ENCODE measurements at regions not wholly inside any gene's neighbourhood (a gene's known extent, or its start where the extent isn't known, plus 50 kb on each side); places are given as distances from the start of the nearest gene placed in this dataset.

GRCh38 chr17:83191388-83192160 is 112.2 kb downstream of the METRNL start:
- TF ChIP-seq EZH2 (IDR thresholded peaks at IDR 0.05; ENCODE audit: borderline replicate concordance, insufficient read depth, low read depth, low read length, poor library complexity, severe bottlenecking) (no peak), CTCF (IDR thresholded peaks at IDR 0.05) (no peak)
- CTCF ChIA-PET, result no interaction called here
- Histone ChIP-seq H4K20me1 (ENCODE audit: control insufficient read depth, insufficient read depth, low read length, poor library complexity, severe bottlenecking) (no peaks in the 10 kb centered on the region), H3K79me2 (ENCODE audit: control insufficient read depth, insufficient read depth, low read length) (no peaks in the 10 kb centered on the region), H3K27ac (ENCODE audit: low read length in 2 of 2) (no peak overlapping the region), H3K4me1 (ENCODE audit: control insufficient read depth in 2 of 2, insufficient read depth in 2 of 2, low read length in 2 of 2) (peaks cover 10 to 12% of the 10 kb centered on the region in 2 donors), H3K27me3 (replicated peaks in 1 of 4; ENCODE audit: control extremely low read depth in 1 of 4, control insufficient read depth in 3 of 4, insufficient read depth in 4 of 4, low read length in 3 of 4) (peaks cover 0 to 21% (median 2%) of the 10 kb centered on the region in 4 experiments), H3K4me3 (ENCODE audit: control extremely low read depth in 1 of 5, extremely low read depth in 1 of 5, insufficient read depth in 1 of 5, low read depth in 2 of 5, low read length in 4 of 5) (no peak overlapping the region), H3K9me3 (ENCODE audit: control extremely low read depth in 1 of 3, control insufficient read depth in 2 of 3, insufficient read depth in 1 of 3, low read length in 2 of 3) (peaks cover 0 to 17% (median 0%) of the 10 kb centered on the region in 3 donors), H3K9ac (ENCODE audit: low read length) (no peak overlapping the region), H3K4me2 (replicated peaks; ENCODE audit: low read depth, low read length, poor library complexity, severe bottlenecking) (no peak overlapping the region), H2AFZ (ENCODE audit: insufficient read depth, low read depth, low read length, poor library complexity, severe bottlenecking) (no peak overlapping the region), H3K36me3 (replicated peaks in 1 of 2; ENCODE audit: control extremely low read depth in 1 of 2, control insufficient read depth in 1 of 2, extremely low read depth in 1 of 2, insufficient read depth in 2 of 2, low read length in 1 of 2) (no peaks in the 10 kb centered on the region)
- H3K9me3 Mint-ChIP-seq (ENCODE audit: insufficient read depth), result no peaks in the 10 kb centered on the region
- DNase-seq (no peak), ATAC-seq (ENCODE audit: low read depth) (no peak)
- H3K27me3 Mint-ChIP-seq, result peaks cover 10% of the 10 kb centered on the region
- WGBS (ENCODE audit: insufficient coverage), result 97% methylated on average over 10 of the region's 11 CpGs
- H3K27ac Mint-ChIP-seq, result no peak overlapping the region
- H3K4me1 Mint-ChIP-seq, result peaks cover 8% of the 10 kb centered on the region
- POLR2A ChIA-PET, result no interaction called here
- intact Hi-C loops (cut with micrococcal nuclease), result no loop called here
- H3K4me3 Mint-ChIP-seq, result no peak overlapping the region

- Mint-ChIP-seq H3K27me3 (peaks cover 10% of the 10 kb centered on the region), H3K4me1 (peaks cover 8% of the 10 kb centered on the region), H3K4me3 (no peak overlapping the region), H3K27ac (no peak overlapping the region), H3K9me3 (ENCODE audit: insufficient read depth) (no peaks in the 10 kb centered on the region)
- ATAC-seq (ENCODE audit: low read depth) (no peak), DNase-seq (no peak)
- Histone ChIP-seq H3K79me2 (ENCODE audit: control insufficient read depth, insufficient read depth, low read length) (no peaks in the 10 kb centered on the region), H3K9me3 (ENCODE audit: control extremely low read depth in 1 of 3, control insufficient read depth in 2 of 3, insufficient read depth in 1 of 3, low read length in 2 of 3) (peaks cover 0 to 13% (median 0%) of the 10 kb centered on the region in 3 donors), H3K4me2 (replicated peaks; ENCODE audit: low read depth, low read length, poor library complexity, severe bottlenecking) (no peak overlapping the region), H3K4me1 (ENCODE audit: control insufficient read depth in 2 of 2, insufficient read depth in 2 of 2, low read length in 2 of 2) (peaks cover 10 to 12% of the 10 kb centered on the region in 2 donors), H4K20me1 (ENCODE audit: control insufficient read depth, insufficient read depth, low read length, poor library complexity, severe bottlenecking) (no peaks in the 10 kb centered on the region), H3K27ac (ENCODE audit: low read length in 2 of 2) (no peak overlapping the region), H3K27me3 (replicated peaks in 1 of 4; ENCODE audit: control extremely low read depth in 1 of 4, control insufficient read depth in 3 of 4, insufficient read depth in 4 of 4, low read length in 3 of 4) (peaks cover 0 to 21% (median 2%) of the 10 kb centered on the region in 4 experiments), H3K9ac (ENCODE audit: low read length) (no peak overlapping the region), H2AFZ (ENCODE audit: insufficient read depth, low read depth, low read length, poor library complexity, severe bottlenecking) (no peak overlapping the region), H3K4me3 (ENCODE audit: control extremely low read depth in 1 of 5, extremely low read depth in 1 of 5, insufficient read depth in 1 of 5, low read depth in 2 of 5, low read length in 4 of 5) (no peak overlapping the region), H3K36me3 (replicated peaks in 1 of 2; ENCODE audit: control extremely low read depth in 1 of 2, control insufficient read depth in 1 of 2, extremely low read depth in 1 of 2, insufficient read depth in 2 of 2, low read length in 1 of 2) (no peaks in the 10 kb centered on the region)
- intact Hi-C loops (cut with micrococcal nuclease), result no loop called here
- TF ChIP-seq CTCF (IDR thresholded peaks at IDR 0.05) (no peak), EZH2 (IDR thresholded peaks at IDR 0.05; ENCODE audit: borderline replicate concordance, insufficient read depth, low read depth, low read length, poor library complexity, severe bottlenecking) (no peak)
- ChIA-PET CTCF (interaction anchor here (0.9 kb wide), 1 partner anchor 224 kb away, joined by 3 read pairs; no protein-coding TSS in a partner anchor), POLR2A (no interaction called here)
- whole genome bisulfite sequencing (ENCODE audit: insufficient coverage), result 87% methylated on average over 11 of the region's 13 CpGs
Observed at GRCh38 chr17:83192161-83192788, 112.9 kb downstream of the METRNL start.

Data from B cell (primary cell).